WI38 (cell line): ENCODE measurements at regions not wholly inside any gene's neighbourhood (a gene's known extent, or its start where the extent isn't known, plus 50 kb on each side); places are given as distances from the start of the nearest gene placed in this dataset.

Source experiments
- H3K4me3 ChIP-seq: 2 replicates; pipeline ENCODE4 v1.5.1; 2011; ENCODE audit warnings: low read depth, mild to moderate bottlenecking, control low read depth, low read length
- TF ChIP-seq, protein P1 (sequence below): IDR thresholded peaks from 2 replicates; pipeline ENCODE4 v1.5.1; 2012; ENCODE audit warnings: low read depth, mild to moderate bottlenecking, control low read depth, low read length

DNA sequence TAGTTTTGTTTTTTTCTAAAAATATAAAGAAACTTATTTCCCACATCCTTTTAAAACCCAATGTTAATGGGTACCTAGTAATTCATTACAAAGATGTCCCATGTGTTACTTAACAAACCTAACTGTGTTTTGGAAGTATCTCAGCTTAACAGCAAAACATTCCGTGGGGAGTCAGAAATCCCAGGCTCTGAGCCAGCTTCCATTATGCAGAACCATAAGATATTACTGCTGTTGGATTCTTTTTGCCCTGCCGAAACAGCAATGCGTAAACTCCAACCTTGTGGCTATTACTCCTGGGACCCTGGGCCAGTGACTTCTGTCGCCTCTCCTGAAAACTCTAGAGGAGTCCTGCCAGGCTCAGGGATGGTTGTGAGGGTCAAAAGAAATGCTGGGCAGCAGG, 174.1 kb downstream of the UXS1 start:
- no peak overlapping the region for H3K4me3 ChIP-seq
- TF ChIP-seq, protein P1, sequence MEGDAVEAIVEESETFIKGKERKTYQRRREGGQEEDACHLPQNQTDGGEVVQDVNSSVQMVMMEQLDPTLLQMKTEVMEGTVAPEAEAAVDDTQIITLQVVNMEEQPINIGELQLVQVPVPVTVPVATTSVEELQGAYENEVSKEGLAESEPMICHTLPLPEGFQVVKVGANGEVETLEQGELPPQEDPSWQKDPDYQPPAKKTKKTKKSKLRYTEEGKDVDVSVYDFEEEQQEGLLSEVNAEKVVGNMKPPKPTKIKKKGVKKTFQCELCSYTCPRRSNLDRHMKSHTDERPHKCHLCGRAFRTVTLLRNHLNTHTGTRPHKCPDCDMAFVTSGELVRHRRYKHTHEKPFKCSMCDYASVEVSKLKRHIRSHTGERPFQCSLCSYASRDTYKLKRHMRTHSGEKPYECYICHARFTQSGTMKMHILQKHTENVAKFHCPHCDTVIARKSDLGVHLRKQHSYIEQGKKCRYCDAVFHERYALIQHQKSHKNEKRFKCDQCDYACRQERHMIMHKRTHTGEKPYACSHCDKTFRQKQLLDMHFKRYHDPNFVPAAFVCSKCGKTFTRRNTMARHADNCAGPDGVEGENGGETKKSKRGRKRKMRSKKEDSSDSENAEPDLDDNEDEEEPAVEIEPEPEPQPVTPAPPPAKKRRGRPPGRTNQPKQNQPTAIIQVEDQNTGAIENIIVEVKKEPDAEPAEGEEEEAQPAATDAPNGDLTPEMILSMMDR = no peak

DNA sequence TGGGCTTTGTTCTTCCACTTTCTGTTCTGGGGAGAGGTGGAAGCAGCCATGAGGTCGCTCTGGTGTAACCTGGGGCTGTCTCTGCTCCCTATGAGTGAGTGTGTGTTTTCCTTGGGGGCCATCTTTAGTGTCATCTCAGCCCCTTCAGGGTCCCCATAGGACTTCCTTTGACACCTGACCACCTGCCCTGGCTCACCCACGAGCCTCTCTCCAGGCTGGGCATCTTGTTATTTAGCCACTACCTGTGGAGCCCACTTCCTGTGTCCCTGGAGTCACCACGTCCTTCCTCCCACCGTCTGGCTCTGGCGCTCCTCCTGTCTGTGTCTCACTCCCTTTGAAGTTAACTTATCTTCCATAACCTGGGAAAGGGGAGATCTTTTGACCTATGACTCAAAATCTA, 176.0 kb downstream of the UXS1 start:
- H3K4me3 ChIP-seq = no peak overlapping the region
- TF ChIP-seq, protein P1 = no peak

DNA sequence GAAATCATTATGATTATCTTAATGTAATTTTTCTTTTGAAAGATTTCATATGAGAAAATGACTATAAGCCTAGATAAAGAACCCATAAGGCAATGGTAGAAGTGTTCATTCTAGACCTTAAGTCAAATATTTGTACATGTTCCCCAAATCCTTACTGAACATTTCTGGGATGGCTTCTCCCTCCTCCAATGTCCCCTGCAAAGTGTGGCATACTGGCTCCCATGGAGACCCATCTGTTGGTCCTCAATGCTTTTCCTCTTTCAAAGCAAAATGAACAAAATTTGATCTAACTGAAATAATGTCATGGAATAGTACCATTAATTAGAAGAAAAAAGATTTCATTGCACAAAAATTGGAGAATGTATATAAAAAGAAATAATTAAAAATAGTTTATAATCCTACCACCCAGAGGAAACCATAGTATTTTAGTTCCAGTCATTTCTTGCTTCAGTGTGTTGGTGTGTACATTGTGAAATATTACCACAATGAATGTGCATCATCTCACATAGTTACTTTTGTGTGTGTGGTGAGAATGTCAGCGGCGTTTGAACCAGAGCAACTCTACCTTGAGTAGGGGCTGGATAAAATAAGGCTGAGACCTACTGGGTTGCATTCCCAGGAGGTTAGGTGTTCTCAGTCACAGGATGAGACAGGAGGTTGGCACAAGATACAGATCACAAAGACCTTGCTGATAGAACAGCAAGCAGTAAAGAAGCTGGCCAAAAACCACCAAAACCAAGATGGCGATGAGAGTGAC, 181.3 kb downstream of the UXS1 start:
- H3K4me3 ChIP-seq = no peak overlapping the region
- TF ChIP-seq, protein P1 = no peak

DNA sequence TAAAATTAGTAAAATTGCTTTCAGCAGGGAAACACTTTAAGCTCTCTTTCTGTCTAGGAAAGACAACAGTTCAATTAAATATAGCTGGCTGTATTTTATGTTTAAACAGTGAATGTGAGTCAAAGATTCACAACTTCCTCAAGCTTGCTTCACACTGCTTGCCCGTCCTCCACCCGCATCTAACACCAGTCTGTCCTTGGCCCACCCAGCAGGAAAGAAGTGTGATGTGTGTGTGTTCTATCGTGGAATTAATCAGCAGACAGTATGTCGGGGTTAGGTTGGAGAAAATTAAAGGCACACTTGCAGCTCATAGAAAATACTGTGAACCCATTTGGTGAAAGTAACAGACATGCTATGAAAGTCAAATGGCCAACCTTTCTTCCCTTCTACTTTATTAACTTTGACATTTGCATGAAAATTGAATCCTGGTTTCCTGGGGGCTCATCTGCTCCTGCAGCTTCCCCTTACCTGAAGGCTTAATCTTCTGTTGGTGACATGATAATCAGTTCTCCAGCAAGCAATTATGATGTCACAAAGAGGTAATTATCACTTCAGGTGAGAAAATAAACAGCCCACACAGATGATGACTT, 182.0 kb downstream of the UXS1 start:
- TF ChIP-seq, protein P1 = no peak
- H3K4me3 ChIP-seq = no peak overlapping the region

DNA sequence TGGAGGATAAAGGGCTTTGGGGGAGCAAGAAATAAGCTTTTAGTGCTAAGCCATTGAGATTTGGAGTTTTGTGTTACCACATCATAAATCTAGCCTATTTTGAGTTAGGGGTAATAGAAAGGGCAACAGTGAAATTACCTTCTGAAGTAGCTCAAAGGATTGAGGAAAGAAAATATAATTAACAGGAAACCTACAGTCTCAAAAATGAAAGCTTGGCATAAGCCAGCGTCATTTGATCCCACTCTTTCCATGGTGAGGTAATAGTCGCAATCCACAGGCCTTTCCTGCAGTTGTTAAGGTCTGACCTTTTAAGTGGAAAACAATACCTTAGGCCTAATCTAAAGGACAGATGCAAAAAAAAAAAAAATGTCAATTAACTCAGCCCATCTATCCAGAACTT, 182.7 kb downstream of the UXS1 start:
- TF ChIP-seq, protein P1 = no peak
- H3K4me3 ChIP-seq = no peak overlapping the region

DNA sequence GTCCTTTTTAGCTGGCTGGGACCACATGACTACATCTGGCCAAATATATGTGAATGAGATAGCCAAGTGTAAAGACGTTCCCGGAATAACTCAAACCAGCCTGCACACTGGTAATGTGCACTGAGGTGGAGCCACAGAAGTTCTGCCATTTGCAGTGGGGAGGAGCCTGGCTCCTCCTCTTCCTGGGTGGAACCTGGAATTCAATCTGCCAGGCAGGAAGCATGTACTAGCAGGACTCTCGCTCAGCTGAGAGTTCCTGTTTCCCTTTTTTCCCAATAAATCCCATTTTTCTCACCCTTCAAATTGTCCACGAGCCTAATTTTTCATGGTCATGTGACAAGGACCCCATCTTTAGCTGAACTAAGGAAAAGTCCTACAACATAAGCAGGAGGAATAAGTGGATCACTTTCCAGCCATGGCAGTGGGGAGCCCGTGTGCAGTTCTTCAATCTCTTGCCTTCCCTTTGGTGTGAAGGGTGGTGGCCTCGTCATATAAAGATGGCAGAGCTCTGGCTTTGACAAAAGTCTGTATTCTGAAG, 183.2 kb downstream of the UXS1 start:
- no peak overlapping the region for H3K4me3 ChIP-seq
- TF ChIP-seq, protein P1 = no peak

DNA sequence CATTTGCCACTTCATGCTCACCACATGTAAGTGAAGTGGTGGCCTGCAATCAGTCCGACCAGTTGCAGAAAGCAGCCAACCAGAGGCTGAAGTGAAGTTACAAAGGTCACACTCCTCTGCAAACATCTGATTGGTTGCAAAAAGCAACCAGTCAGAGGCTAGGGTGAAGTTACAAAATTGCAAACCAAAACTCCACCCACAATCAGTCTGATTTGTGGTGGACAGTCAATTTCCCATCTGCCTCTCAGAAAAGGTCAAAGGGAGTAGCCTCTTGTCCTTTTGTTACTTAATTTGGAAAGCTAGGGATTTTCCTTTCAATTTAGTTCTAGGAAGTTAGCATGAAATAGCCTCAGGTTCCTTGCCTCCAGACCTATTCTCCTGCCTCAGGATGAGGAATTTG, 185.0 kb downstream of the UXS1 start:
- TF ChIP-seq, protein P1 = no peak
- H3K4me3 ChIP-seq = no peak overlapping the region
